Stomach (tissue), 4 donors: ENCODE measurements at regions not wholly inside any gene's neighbourhood (a gene's known extent, or its start where the extent isn't known, plus 50 kb on each side); places are given as distances from the start of the nearest gene placed in this dataset.

Source experiments
- POLR2AphosphoS5 ChIP-seq, 3 donors: sonication (generic); formaldehyde crosslinking; IDR thresholded peaks; one replicate each; pipeline ENCODE4 v1.6.1; 2016; ENCODE audit warnings: antibody characterized with exemption in 3 of 3
- TF ChIP-seq, protein P1 (sequence below), 7 experiments: fragments of 450-650 bp in 4 of 7; fragments of 200-600 bp in 3 of 7; sonication (generic) in 3 of 7; IDR thresholded peaks; one replicate each; pipeline ENCODE4 v1.5.1; 2016 to 2019; ENCODE audit warnings: antibody characterized with exemption in 7 of 7, control low read depth in 2 of 7, mild to moderate bottlenecking in 1 of 7

- TF ChIP-seq, protein P1, sequence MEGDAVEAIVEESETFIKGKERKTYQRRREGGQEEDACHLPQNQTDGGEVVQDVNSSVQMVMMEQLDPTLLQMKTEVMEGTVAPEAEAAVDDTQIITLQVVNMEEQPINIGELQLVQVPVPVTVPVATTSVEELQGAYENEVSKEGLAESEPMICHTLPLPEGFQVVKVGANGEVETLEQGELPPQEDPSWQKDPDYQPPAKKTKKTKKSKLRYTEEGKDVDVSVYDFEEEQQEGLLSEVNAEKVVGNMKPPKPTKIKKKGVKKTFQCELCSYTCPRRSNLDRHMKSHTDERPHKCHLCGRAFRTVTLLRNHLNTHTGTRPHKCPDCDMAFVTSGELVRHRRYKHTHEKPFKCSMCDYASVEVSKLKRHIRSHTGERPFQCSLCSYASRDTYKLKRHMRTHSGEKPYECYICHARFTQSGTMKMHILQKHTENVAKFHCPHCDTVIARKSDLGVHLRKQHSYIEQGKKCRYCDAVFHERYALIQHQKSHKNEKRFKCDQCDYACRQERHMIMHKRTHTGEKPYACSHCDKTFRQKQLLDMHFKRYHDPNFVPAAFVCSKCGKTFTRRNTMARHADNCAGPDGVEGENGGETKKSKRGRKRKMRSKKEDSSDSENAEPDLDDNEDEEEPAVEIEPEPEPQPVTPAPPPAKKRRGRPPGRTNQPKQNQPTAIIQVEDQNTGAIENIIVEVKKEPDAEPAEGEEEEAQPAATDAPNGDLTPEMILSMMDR (IDR thresholded peaks at IDR 0.05): no peak
- no peak for TF ChIP-seq POLR2AphosphoS5 (IDR thresholded peaks at IDR 0.05)
Measured at GRCh38 chr1:181312946-181313345, 170.4 kb upstream of the CACNA1E start.
